ENCODE measurements at regions not wholly inside any gene's neighbourhood (a gene's known extent, or its start where the extent isn't known, plus 50 kb on each side); places are given as distances from the start of the nearest gene placed in this dataset.
"Not testable (repeated sequence)": the region's sequence is repeated elsewhere in the genome, so short reads cannot be mapped to it uniquely, and the experiment has no call there.

GRCh38 chr7:53596230-53596629 is 560.8 kb downstream of the POM121L12 start:
- no peaks in the 10 kb centered on the region for H3K9me3 ChIP-seq (replicated peaks in 1 of 11)

DNA sequence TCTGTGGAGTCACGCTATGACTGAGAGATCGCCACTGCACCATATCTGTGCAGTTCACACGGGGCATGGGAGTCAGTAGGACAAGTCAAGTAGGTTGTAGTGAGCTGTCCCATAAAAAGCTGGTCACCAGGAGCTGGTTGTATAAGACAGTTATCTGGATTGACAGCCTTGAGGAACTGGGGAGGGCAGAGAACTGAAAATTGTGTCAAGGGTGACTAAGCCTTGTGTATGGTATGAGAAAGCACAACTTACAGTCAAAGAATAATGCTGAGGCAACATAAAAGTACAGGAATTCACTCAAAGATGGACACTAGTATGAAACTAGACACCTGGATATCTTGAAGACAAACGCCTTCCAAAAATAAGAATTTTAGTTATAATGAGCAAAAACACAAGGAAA is 564.9 kb downstream of the POM121L12 start:
- Histone ChIP-seq H3K9me3 (replicated peaks in 1 of 11) (no peaks in the 10 kb centered on the region), H3K4me1 (peaks cover 0 to 13% (median 2%) of the 10 kb centered on the region in 10 experiments; a peak in 8 of 20 replicates), H3K4me2 (no peak overlapping the region), H3K9ac (no peak overlapping the region), H3K36me3 (no peaks in the 10 kb centered on the region), H3K27me3 (no peaks in the 10 kb centered on the region), H3K27ac (no peak overlapping the region), H4K20me1 (no peaks in the 10 kb centered on the region), H3K4me3 (no peak overlapping the region)
- no peak for TF ChIP-seq Cebpa-rat (IDR thresholded peaks at IDR 0.05)

More at GRCh38 chr7:53596230-53596629, 560.8 kb downstream of the POM121L12 start:
- no peaks in the 10 kb centered on the region for H3K27me3 ChIP-seq
- peaks cover 0 to 13% (median 2%) of the 10 kb centered on the region in 10 experiments; a peak in 8 of 20 replicates for H3K4me1 ChIP-seq
- H3K36me3 ChIP-seq = no peaks in the 10 kb centered on the region
- H3K27ac ChIP-seq = no peak overlapping the region
- no peak overlapping the region for H3K9ac ChIP-seq
- no peak overlapping the region for H3K4me3 ChIP-seq
- no peak for TF ChIP-seq Cebpa-rat (IDR thresholded peaks at IDR 0.05)
- peak overlapping the region in 4 of 11 experiments; percentile 22 to 66 (median 53); a peak in 7 of 22 replicates for H3K4me2 ChIP-seq
- no peaks in the 10 kb centered on the region for H4K20me1 ChIP-seq

DNA sequence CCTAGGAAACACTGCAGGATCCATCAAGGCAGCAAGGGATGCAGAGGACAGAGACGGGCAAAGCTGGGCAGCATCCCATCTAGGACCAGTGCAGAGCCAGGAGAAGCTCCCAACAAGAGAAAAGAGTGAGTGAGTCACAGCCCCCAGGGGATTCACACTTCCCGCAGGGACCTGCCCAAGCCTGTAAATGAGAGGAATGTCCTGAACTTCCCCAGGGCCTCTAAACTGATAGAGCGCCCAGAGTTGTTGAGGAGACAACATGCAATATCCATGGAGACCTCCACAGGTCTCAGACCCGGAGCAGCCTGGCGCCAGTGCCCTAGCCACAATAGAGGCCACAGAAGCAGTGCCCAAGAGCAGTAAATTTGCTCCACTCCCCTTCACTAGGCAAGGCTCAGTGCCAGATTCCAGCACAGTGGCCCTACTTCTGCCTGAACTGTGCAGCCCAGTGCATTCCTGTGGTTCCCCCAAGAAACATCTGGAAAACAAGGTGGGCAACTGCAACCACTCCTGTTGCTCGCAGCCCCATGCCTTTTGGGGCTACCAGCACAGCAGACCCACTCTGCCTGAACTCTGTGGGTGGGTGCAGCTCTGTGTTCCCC is 567.5 kb downstream of the POM121L12 start:
- Histone ChIP-seq H3K9me3 (replicated peaks in 1 of 11) (no peaks in the 10 kb centered on the region), H3K9ac (no peak overlapping the region), H3K27me3 (no peaks in the 10 kb centered on the region), H3K36me3 (no peaks in the 10 kb centered on the region), H3K4me2 (no peak overlapping the region), H4K20me1 (no peaks in the 10 kb centered on the region), H3K4me3 (no peak overlapping the region), H3K4me1 (no peaks in the 10 kb centered on the region), H3K27ac (no peak overlapping the region)
- no peak for TF ChIP-seq Cebpa-rat (IDR thresholded peaks at IDR 0.05)

DNA sequence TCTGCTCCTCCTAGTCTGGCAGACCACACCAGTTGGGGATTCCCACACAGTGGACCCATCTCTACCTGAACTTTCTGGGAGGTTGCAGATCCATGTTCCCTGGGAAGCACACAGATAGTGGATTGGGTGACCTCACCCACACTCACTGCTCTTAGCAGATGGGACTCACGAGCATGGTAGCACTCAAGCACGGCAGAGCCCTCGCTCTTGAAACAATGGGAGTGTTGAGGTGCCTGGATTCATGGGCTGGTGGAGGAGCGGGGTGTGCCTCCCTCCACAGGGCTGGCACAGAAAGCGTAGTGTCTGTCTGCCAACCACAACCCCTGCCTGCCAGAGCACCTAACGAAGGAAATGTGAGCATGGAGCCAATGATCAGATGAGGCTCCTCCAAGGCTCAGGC is 568.0 kb downstream of the POM121L12 start:
- Histone ChIP-seq H4K20me1 (no peaks in the 10 kb centered on the region), H3K9ac (no peak overlapping the region), H3K36me3 (no peaks in the 10 kb centered on the region), H3K9me3 (replicated peaks in 1 of 11) (no peaks in the 10 kb centered on the region), H3K27me3 (no peaks in the 10 kb centered on the region), H3K4me2 (no peak overlapping the region), H3K27ac (no peak overlapping the region), H3K4me3 (no peak overlapping the region), H3K4me1 (no peaks in the 10 kb centered on the region)
- TF ChIP-seq Cebpa-rat (IDR thresholded peaks at IDR 0.05) = no peak

DNA sequence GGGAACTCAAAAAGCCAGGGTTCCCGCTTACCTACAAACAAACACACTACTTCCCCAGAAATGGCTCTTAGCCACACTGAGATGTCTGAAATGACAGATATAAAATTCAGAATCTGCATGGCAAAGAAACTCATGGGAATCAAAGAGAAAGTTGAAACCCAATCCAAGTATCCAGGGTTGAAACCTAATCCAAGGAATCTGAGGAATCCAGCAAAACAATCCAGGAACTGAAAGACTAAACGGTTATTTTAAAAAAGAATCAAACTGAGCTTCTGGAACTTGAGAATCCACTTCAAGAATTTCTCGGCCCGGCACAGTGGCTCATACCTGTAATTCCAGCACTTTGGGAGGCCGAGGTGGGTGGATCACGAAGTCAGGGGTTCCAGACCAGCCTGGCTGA is 568.8 kb downstream of the POM121L12 start:
- H3K4me3 ChIP-seq = no peak overlapping the region
- no peaks in the 10 kb centered on the region for H4K20me1 ChIP-seq
- H3K9ac ChIP-seq = no peak overlapping the region
- TF ChIP-seq Cebpa-rat (IDR thresholded peaks at IDR 0.05) = no peak
- H3K4me2 ChIP-seq = no peak overlapping the region
- H3K9me3 ChIP-seq (replicated peaks in 1 of 11) = no peaks in the 10 kb centered on the region
- peaks cover 0 to 3% (median 0%) of the 10 kb centered on the region in 10 experiments; a peak in 1 of 20 replicates for H3K4me1 ChIP-seq
- no peak overlapping the region for H3K27ac ChIP-seq
- no peaks in the 10 kb centered on the region for H3K27me3 ChIP-seq
- no peaks in the 10 kb centered on the region for H3K36me3 ChIP-seq

DNA sequence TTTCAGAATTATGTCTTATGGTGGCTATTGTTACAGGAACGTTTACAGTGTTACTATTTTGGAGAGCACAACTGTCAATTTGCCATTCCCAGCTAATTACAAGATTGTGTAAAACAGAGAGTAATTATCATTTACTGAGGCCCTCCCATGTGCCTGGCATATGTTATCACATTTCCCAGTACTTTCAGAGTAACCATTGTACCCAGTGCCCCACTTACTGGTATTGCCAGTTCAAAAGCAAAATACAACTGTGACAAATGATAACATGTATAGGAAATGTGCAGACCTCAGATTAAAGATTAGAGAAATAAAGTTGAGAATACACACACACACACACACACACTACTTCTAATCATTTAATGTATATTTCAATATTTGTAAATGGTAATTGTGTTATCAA is 572.5 kb downstream of the POM121L12 start:
- no peaks in the 10 kb centered on the region for H3K27me3 ChIP-seq
- H3K4me2 ChIP-seq = no peak overlapping the region
- no peak overlapping the region for H3K27ac ChIP-seq
- H3K9me3 ChIP-seq (replicated peaks in 1 of 11) = no peaks in the 10 kb centered on the region
- H3K4me1 ChIP-seq = peaks cover 0 to 20% (median 2%) of the 10 kb centered on the region in 10 experiments; a peak in 9 of 20 replicates
- no peaks in the 10 kb centered on the region for H4K20me1 ChIP-seq
- no peak overlapping the region for H3K4me3 ChIP-seq
- H3K9ac ChIP-seq = no peak overlapping the region
- no peak for TF ChIP-seq Cebpa-rat (IDR thresholded peaks at IDR 0.05)
- no peaks in the 10 kb centered on the region for H3K36me3 ChIP-seq

- Histone ChIP-seq H3K27me3 (no peaks in the 10 kb centered on the region), H3K4me1 (peaks cover 0 to 20% (median 2%) of the 10 kb centered on the region in 10 experiments; a peak in 9 of 20 replicates), H3K4me2 (no peak overlapping the region), H3K27ac (no peak overlapping the region), H3K9me3 (replicated peaks in 1 of 11) (no peaks in the 10 kb centered on the region), H3K4me3 (no peak overlapping the region), H3K9ac (no peak overlapping the region), H3K36me3 (no peaks in the 10 kb centered on the region), H4K20me1 (no peaks in the 10 kb centered on the region)
- TF ChIP-seq Cebpa-rat (IDR thresholded peaks at IDR 0.05) = no peak
These were observed 573.8 kb downstream of the POM121L12 start for GRCh38 chr7:53609185-53609584.

DNA sequence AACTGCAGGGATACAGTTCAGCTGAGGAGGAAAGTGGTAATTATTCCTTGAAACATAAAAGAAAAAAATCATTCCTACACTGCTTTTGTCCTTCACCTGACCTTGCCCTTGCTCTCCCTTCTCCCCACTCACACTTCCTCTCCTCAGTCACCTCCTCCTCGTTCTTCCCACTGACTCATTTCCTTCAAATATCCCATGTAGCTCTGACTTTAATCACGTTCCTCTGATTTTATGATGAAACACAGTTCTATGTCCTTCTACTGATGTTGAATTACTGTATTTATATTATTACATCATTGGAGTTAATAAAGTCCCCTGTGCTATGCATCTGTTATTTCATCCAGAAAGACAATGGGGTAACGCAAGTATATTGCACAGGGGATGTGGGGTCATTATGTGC is 575.6 kb downstream of the POM121L12 start:
- no peaks in the 10 kb centered on the region for H3K27me3 ChIP-seq
- H3K36me3 ChIP-seq = no peaks in the 10 kb centered on the region
- peaks cover 0 to 20% (median 2%) of the 10 kb centered on the region in 10 experiments; a peak in 9 of 20 replicates for H3K4me1 ChIP-seq
- no peaks in the 10 kb centered on the region for H4K20me1 ChIP-seq
- TF ChIP-seq Cebpa-rat (IDR thresholded peaks at IDR 0.05) = no peak
- H3K4me2 ChIP-seq = peak overlapping the region in 4 of 11 experiments; percentile 11 to 65 (median 62); a peak in 6 of 22 replicates
- no peak overlapping the region for H3K9ac ChIP-seq
- H3K27ac ChIP-seq = no peak overlapping the region
- H3K9me3 ChIP-seq (replicated peaks in 1 of 11) = no peaks in the 10 kb centered on the region
- no peak overlapping the region for H3K4me3 ChIP-seq

- no peaks in the 10 kb centered on the region for H4K20me1 ChIP-seq
- no peaks in the 10 kb centered on the region for H3K4me1 ChIP-seq
- H3K27ac ChIP-seq = no peak overlapping the region
- H3K4me2 ChIP-seq = no peak overlapping the region
- no peaks in the 10 kb centered on the region for H3K9me3 ChIP-seq (replicated peaks in 1 of 11)
- no peaks in the 10 kb centered on the region for H3K36me3 ChIP-seq
- TF ChIP-seq Cebpa-rat (IDR thresholded peaks at IDR 0.05) = no peak
- no peaks in the 10 kb centered on the region for H3K27me3 ChIP-seq
- no peak overlapping the region for H3K4me3 ChIP-seq
- no peak overlapping the region for H3K9ac ChIP-seq
These were observed 588.9 kb downstream of the POM121L12 start for GRCh38 chr7:53624356-53624755.

- H3K9me3 ChIP-seq (replicated peaks in 1 of 11) = no peaks in the 10 kb centered on the region
- H3K27ac ChIP-seq = no peak overlapping the region
- H3K4me2 ChIP-seq = no peak overlapping the region
- H3K4me3 ChIP-seq = no peak overlapping the region
- H3K36me3 ChIP-seq = no peaks in the 10 kb centered on the region
- H3K9ac ChIP-seq = no peak overlapping the region
- no peaks in the 10 kb centered on the region for H4K20me1 ChIP-seq
- no peaks in the 10 kb centered on the region for H3K27me3 ChIP-seq
- H3K4me1 ChIP-seq = no peaks in the 10 kb centered on the region
- no peak for TF ChIP-seq Cebpa-rat (IDR thresholded peaks at IDR 0.05)
These were observed 593.3 kb downstream of the POM121L12 start for GRCh38 chr7:53628775-53629174.

- H4K20me1 ChIP-seq, H3K27me3 ChIP-seq, H3K4me3 ChIP-seq, H3K9ac ChIP-seq, H3K27ac ChIP-seq, H3K4me2 ChIP-seq, H3K36me3 ChIP-seq, H3K4me1 ChIP-seq: not testable (repeated sequence)
- H3K9me3 ChIP-seq (replicated peaks in 1 of 11) = peaks cover 0 to 10% (median 0%) of the 10 kb centered on the region in 11 experiments; a peak in 3 of 22 replicates
These were observed 599.8 kb downstream of the POM121L12 start for GRCh38 chr7:53635251-53635650.

Measured in BLaER1 treated with 17β-estradiol and CSF1 and Interleukin-3, amounts not matched to agents 10 nM and 100 nM (cell line).